ENCODE measurements at regions not wholly inside any gene's neighbourhood (a gene's known extent, or its start where the extent isn't known, plus 50 kb on each side); places are given as distances from the start of the nearest gene placed in this dataset.

GRCh38 chr6:79338493-79338892 is 104.0 kb upstream of the HMGN3 start:
- no peak for TF ChIP-seq USF1 (CRISPR knock-in tag; IDR thresholded peaks at IDR 0.05)
- TF ChIP-seq JUN (CRISPR knock-in tag; IDR thresholded peaks at IDR 0.05), result no peak
